ENCODE measurements at regions not wholly inside any gene's neighbourhood (a gene's known extent, or its start where the extent isn't known, plus 50 kb on each side); places are given as distances from the start of the nearest gene placed in this dataset.

- no peak for DNase-seq (ENCODE audit: low read depth in 2 of 2)
Observed at GRCh38 chr10:131560166-131560565, 248.6 kb upstream of the TCERG1L start.

DNA sequence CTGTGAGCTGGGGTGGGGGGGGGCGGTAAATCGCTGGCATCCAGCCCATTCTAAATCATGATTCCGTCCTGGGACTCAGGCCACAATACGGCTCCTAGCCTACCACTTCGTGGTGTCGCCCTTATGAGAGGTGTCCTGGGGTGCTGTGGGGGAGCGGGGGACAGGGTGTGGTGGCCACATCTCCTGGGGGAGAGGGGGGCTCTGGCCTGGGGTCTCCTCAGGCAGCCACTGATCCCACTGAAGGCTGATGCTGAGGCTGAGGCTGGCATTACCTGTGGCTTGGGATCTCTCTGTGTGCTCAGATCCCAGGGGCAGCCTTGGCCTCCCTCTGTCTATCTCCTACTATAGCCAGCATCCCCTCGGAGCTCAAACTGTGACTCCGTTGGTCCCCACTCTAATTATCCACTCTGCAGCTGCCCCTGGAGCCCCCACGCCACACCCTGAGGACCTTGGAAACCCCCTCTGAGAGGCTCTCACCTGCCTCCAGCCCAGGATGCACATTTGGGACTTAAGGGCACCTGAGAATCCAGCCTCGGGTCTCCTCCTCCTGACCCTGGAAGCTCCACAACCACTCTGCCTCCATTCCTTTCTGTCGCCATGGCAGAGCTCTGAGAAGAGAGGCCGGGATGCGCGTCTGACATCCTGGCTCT lies 249.3 kb upstream of the TCERG1L start:
- no peak for DNase-seq (ENCODE audit: low read depth in 2 of 2)

GRCh38 chr10:131561897-131562296 lies 250.4 kb upstream of the TCERG1L start:
- DNase-seq (ENCODE audit: low read depth in 2 of 2) = no peak

- no peak for DNase-seq (ENCODE audit: low read depth in 2 of 2)
Observed at GRCh38 chr10:131563411-131563810, 251.9 kb upstream of the TCERG1L start.

DNA sequence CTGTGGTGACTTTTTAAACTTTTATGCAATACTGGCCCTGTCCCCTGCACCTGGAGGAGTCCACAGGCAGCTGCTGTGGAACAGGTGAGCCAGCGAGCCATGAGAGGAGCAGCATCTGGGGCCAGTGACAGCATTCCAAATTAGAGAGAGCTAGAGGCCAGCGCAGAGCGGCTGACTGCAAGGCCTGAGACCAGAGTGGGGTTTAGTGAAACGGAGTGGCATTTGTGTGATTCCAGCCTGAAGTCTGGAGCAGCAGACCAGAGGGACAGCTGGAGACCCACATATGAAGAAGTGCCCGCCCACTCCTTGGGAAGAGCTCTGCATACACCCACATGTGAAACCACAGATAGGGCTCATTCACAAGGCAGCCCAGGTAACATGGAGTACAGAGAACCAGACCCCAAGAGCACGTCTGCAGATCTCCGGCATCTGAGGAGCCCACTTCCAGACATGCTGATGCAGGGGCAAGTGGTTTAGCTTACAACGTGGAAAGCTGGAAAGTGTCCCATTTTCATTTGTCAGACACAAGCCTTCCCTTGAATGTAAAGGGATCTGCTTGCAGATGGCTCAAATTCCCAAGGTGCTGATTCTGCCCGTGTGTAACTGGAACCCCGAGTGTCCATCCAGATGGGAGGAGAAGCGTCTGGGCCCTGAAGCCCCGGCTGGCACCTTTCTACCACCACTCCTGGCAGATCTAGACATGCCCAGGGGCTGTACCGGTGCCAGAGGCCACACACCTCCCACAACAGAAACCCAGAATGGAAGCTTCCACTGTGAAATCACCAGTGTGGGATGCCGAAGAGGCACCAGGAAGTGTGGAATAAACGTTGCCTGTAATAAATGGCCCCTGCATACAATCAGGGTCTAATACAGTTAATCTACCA lies 256.0 kb upstream of the TCERG1L start:
- DNase-seq (ENCODE audit: low read depth in 2 of 2) = no peak

- no peak for DNase-seq (ENCODE audit: low read depth in 2 of 2)
Observed at GRCh38 chr10:131568866-131569265, 257.3 kb upstream of the TCERG1L start.

DNA sequence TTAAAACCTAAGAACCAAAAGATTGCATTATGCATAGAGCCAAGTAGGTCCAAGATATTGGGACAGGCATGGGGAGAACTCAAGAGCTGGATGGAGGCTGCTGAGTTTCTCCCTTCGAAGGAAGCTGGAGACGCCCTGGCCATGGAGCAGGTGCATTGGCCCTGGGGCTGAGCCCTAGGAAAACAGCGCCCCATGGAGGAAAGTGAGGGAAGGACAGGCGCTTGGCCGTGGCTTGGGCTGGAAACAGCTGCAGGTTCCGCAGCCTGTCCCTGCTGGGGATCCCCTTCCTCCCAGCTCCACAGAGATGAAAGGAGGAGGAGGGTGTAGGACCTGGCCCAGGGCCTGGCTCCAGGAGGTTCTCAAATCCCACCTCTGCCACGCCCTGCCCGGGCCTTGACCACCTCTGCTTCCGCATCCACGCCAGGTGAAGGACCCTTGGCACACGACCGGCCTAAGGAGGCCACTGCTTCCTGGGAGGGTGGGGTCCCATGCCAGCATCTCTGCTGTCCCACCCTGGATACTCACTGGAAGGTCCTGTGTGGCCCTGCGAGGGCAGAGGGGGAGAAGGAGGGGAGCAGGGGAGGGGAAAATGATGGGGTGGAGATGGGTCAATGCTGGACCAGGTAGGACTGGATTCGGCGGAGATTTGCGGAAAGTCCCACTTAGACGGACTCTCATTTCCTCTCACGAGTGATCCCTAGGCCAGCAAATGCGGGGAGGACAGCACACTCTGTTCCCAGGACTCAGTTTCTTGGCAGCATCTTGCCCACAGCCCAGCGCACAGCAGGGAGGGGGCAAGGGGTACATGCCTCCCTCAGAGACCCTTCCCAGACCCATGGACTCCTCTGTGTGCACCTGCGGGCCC lies 258.6 kb upstream of the TCERG1L start:
- no peak for DNase-seq (ENCODE audit: low read depth in 2 of 2)

GRCh38 chr10:131570716-131571307 lies 259.3 kb upstream of the TCERG1L start:
- DNase-seq (ENCODE audit: low read depth in 2 of 2) = no peak

- DNase-seq (ENCODE audit: low read depth in 2 of 2) = no peak
Observed at GRCh38 chr10:131571346-131571745, 259.8 kb upstream of the TCERG1L start.

DNA sequence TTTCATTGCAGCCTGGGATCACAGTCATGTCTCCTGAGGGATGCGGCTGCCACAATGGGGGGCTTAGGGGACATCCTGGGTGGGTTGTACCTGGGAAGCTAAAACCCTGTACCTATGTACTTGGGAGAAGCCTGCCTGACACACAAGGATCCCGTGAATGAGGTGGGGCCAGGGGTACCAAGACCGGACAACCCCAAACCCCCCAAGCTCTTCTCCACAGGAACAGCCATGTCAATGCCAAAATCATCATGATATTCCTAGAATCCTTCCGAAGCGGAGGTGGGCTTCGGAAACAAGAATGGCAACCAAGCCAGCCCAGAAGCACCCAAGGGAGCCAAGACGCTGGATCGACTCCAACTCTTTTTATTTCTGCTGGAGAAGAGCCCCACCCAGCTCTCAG lies 260.3 kb upstream of the TCERG1L start:
- no peak for DNase-seq (ENCODE audit: low read depth in 2 of 2)

GRCh38 chr10:131573256-131573655 lies 261.7 kb upstream of the TCERG1L start:
- no peak for DNase-seq (ENCODE audit: low read depth in 2 of 2)

DNA sequence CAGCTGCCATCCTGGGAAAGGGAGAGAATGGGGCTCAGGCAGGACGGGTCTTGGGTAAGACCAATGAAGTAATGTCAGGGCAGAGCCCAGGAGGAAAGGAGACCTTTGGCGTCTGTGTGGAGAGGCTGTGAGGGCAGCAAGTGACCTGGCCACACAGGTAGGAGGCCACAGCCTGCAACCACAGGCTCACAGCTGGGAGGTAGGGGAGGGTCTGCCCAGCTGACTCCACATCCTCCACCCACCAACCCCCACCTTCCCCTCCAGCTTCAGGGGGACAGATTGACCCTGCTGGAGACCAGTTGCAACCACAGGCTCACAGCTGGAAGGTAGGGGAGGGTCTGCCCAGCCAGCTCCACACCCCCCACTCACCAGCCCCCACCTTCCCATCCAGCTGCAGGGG lies 262.2 kb upstream of the TCERG1L start:
- no peak for DNase-seq (ENCODE audit: low read depth in 2 of 2)

- no peak for DNase-seq (ENCODE audit: low read depth in 2 of 2)
Observed at GRCh38 chr10:131574363-131574706, 262.8 kb upstream of the TCERG1L start.

DNA sequence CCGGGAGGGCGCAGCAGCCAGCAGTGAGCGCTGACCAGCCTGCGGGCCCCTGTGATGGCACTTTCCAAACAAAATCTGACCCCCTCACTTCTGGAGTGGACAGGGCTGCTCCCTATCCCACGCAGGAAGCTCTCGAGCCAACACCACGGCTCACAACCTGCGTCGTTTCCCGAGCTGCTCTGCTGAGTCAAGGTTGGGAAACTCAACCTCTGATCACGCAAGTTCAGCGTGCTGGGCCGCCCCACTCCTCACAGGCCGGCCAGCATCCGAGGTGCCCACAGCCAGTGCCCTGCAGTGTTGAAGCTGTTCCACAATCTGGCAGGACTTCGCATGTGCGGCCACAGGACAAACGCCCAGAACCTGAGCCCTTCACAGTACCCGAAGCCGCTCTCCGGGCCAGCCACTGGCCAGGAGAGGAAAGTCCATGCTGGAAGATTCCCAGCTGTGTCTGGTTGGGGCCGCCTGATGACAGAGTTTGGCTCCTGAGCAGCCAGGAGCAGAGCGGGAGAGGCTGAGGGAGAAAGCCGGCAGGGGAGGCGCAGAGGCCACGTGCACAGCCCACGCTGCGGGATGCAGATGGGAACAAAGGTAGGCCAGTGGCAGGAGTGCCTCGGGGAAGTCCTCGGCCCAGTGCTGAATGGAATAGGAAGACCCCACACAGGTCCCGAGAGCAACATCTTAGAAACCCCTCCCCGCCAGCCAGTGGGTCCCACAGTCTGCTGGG lies 263.3 kb upstream of the TCERG1L start:
- DNase-seq (ENCODE audit: low read depth in 2 of 2) = no peak

GRCh38 chr10:131575877-131576276 lies 264.4 kb upstream of the TCERG1L start:
- no peak for DNase-seq (ENCODE audit: low read depth in 2 of 2)

- DNase-seq (ENCODE audit: low read depth in 2 of 2) = no peak
Observed at GRCh38 chr10:131576341-131577177, 265.0 kb upstream of the TCERG1L start.

- DNase-seq (ENCODE audit: low read depth in 2 of 2) = no peak
Observed at GRCh38 chr10:131577178-131577555, 265.6 kb upstream of the TCERG1L start.

GRCh38 chr10:131577786-131578471 lies 266.4 kb upstream of the TCERG1L start:
- DNase-seq (ENCODE audit: low read depth in 2 of 2) = no peak

DNA sequence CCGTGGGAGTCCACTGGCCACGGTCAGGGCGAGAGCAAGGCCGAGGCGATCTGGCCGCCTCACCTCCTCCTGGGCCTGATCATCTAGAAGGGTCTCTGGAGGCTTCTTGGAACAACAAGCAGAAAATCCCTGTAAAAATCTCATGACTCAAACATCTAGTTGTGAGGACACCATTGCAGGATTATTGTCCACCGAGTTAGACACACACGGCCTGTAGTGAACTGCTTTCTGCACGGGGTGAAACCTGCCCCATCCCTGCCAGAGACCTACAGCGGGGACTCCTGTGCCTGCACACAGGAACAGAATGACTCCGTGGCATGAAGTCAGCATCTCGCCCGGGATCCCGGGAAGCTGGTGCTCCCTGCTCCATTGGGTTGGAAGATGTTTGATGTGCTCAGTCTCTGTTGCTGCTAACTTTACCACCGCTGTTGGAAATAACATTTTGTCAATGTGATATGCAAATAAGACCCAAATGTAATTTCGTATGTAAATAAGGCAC lies 267.0 kb upstream of the TCERG1L start:
- DNase-seq (ENCODE audit: low read depth in 2 of 2) = no peak
